OCI-LY1 (cell line): ENCODE measurements at regions not wholly inside any gene's neighbourhood (a gene's known extent, or its start where the extent isn't known, plus 50 kb on each side); places are given as distances from the start of the nearest gene placed in this dataset.

Experiments used
- CTCF ChIP-seq: fragments of 200-600 bp; sonication (generic), shearing (Covaris generic); IDR thresholded peaks from 2 replicates; pipeline ENCODE4 v1.5.1; 2017; ENCODE audit warnings: mild to moderate bottlenecking, antibody characterized with exemption, low read length, moderate library complexity, mixed read lengths
- EZH2 ChIP-seq: fragments of 200-600 bp; sonication (generic), shearing (Covaris generic); IDR thresholded peaks from 2 replicates; pipeline ENCODE4 v1.8.0; 2017; ENCODE audit warnings: borderline replicate concordance, mixed run types, mild to moderate bottlenecking, antibody characterized with exemption, low read length, moderate library complexity, mixed read lengths

GRCh38 chr4:72875138-72875537 is 194.4 kb downstream of the COX18 start:
- TF ChIP-seq CTCF (no peak), EZH2 (no peak)
